ENCODE measurements at regions not wholly inside any gene's neighbourhood (a gene's known extent, or its start where the extent isn't known, plus 50 kb on each side); places are given as distances from the start of the nearest gene placed in this dataset.

GRCh38 chr1:65050735-65051134, 84.4 kb upstream of the JAK1 start (continued):
- TF ChIP-seq CHD7 (IDR thresholded peaks at IDR 0.05; ENCODE audit: insufficient replicate concordance, low read length) (no peak), EGR1 (IDR thresholded peaks at IDR 0.05; ENCODE audit: borderline replicate concordance, low read depth, low read length) (no peak), ATF3 (IDR thresholded peaks at IDR 0.05; ENCODE audit: insufficient read depth, low read depth, low read length) (no peak), CTBP2 (IDR thresholded peaks at IDR 0.05; ENCODE audit: borderline replicate concordance, insufficient read depth, insufficient read length, low read length) (no peak), TAF7 (optimal IDR thresholded peaks at IDR 0.05; ENCODE audit: borderline replicate concordance, low read depth, low read length) (no peak), CBX5 (IDR thresholded peaks at IDR 0.05; ENCODE audit: low read depth, low read length) (no peak), MAFK (IDR thresholded peaks at IDR 0.05; ENCODE audit: low read depth, low read length) (no peak)

Data from H1 (cell line).